ENCODE measurements at regions not wholly inside any gene's neighbourhood (a gene's known extent, or its start where the extent isn't known, plus 50 kb on each side); places are given as distances from the start of the nearest gene placed in this dataset.

- TF ChIP-seq POLR2A (IDR thresholded peaks at IDR 0.05), result no peak
- TF ChIP-seq, protein P1, sequence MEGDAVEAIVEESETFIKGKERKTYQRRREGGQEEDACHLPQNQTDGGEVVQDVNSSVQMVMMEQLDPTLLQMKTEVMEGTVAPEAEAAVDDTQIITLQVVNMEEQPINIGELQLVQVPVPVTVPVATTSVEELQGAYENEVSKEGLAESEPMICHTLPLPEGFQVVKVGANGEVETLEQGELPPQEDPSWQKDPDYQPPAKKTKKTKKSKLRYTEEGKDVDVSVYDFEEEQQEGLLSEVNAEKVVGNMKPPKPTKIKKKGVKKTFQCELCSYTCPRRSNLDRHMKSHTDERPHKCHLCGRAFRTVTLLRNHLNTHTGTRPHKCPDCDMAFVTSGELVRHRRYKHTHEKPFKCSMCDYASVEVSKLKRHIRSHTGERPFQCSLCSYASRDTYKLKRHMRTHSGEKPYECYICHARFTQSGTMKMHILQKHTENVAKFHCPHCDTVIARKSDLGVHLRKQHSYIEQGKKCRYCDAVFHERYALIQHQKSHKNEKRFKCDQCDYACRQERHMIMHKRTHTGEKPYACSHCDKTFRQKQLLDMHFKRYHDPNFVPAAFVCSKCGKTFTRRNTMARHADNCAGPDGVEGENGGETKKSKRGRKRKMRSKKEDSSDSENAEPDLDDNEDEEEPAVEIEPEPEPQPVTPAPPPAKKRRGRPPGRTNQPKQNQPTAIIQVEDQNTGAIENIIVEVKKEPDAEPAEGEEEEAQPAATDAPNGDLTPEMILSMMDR (IDR thresholded peaks at IDR 0.05), result no peak
- TF ChIP-seq POLR2AphosphoS5 (IDR thresholded peaks at IDR 0.05), result no peak
Observed at GRCh38 chr4:63440236-63440635, 969.0 kb downstream of the TECRL start.
